VCaP (cell line): ENCODE measurements at regions not wholly inside any gene's neighbourhood (a gene's known extent, or its start where the extent isn't known, plus 50 kb on each side); places are given as distances from the start of the nearest gene placed in this dataset.
"Not testable (repeated sequence)": the region's sequence is repeated elsewhere in the genome, so short reads cannot be mapped to it uniquely, and the experiment has no call there.

Experiments
- H3K27ac ChIP-seq: fragments of 450-650 bp; 2 replicates; pipeline ENCODE4 v1.5.1; 2017
- TF ChIP-seq, protein P1 (sequence below): fragments of 450-650 bp; conservative IDR thresholded peaks from 2 replicates; pipeline ENCODE4 v1.5.1; 2017; ENCODE audit warnings: mild to moderate bottlenecking, moderate library complexity

DNA sequence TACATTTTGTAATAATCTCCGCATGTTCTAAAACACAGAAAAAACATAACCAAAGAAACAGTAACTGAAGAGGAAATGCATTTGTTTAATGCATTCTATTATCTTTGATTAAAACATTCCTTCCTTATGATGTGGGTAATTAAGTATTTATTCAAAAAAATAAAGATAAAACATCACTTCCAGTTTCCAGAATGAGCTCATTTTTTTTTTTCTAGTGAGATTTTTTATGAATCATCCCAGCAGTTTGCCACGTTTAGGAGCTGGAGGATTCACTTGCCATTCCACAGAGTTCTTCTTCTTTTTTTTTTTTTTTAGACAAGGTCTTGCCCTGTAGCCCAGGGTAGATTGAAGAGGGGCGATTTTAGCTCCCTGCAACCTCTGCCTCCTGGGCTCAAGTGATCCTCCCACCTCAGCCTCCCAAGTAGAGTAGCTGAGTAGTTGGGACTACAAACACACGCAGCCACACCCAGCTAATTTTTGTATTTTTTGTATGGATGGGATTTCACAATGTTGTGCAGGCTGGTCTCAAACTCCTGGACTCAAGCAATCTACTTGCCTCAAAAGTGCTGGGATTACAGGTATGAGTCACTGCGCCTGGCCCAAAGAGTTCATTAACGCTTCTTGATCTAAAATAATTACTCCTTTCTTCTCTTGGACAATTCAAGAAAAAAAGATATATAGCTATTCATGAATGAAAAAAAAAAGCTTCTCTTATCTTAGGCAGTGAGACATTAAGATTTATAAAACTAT is 177.3 kb downstream of the DKK1 start:
- TF ChIP-seq, protein P1, sequence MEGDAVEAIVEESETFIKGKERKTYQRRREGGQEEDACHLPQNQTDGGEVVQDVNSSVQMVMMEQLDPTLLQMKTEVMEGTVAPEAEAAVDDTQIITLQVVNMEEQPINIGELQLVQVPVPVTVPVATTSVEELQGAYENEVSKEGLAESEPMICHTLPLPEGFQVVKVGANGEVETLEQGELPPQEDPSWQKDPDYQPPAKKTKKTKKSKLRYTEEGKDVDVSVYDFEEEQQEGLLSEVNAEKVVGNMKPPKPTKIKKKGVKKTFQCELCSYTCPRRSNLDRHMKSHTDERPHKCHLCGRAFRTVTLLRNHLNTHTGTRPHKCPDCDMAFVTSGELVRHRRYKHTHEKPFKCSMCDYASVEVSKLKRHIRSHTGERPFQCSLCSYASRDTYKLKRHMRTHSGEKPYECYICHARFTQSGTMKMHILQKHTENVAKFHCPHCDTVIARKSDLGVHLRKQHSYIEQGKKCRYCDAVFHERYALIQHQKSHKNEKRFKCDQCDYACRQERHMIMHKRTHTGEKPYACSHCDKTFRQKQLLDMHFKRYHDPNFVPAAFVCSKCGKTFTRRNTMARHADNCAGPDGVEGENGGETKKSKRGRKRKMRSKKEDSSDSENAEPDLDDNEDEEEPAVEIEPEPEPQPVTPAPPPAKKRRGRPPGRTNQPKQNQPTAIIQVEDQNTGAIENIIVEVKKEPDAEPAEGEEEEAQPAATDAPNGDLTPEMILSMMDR = no peak
- H3K27ac ChIP-seq = no peak overlapping the region

DNA sequence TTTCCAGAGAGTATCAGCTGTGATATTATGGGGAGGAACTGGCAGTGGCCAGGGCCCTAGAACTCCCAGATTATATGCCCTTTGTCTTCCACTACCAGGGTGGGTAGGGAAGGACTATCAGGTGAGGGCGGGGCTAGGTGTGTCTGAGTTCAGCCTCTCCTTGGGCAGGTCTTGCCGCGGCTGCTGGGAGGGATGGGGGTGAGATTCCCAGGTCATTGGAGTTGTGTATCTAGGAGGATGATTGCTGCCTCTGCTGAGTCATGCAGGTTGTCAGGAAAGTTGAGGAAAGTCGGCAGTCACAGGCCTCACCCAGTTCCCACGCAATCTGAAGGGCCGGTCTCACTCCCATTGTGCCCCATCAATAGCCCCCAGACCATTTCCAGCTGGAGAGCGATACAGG is 185.2 kb downstream of the DKK1 start:
- no peak overlapping the region for H3K27ac ChIP-seq
- TF ChIP-seq, protein P1 = no peak

DNA sequence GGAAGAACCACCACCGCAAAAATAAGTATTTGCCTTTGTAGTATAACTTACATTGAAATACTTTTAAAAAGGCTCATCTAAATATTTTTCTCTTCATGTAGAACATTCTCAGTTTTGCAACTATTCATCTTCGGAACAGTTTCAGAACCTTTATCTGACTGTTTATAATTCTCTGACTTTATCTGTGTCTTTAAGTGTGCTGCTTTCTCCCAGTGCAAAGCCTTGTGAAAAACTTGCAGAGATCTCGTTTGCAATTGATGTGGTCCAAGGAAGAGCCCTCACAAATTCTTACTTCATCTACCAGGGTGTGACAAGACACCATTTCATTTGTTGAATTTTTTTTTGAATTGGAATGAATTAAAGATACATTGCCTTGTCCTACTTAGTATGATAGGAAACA is 186.4 kb downstream of the DKK1 start:
- TF ChIP-seq, protein P1 = no peak
- H3K27ac ChIP-seq = no peak overlapping the region

DNA sequence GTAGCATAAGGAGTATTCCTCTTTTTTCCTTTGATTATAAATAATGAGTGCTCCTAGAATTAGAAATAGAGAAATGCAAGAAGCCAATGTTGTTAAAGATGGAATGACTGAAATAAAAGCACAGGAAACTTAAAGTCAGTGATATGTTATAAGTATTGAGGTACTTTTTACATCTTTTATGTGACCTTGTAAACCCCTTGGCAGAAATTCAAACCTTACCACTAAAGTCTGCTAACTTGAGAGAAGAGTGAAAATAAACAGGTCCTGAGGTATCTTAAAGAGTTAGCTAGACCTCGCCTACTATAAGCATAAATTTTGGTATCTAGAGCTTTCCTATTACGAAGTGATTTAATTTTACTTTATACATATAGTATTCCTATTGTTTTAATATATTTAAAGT is 188.2 kb downstream of the DKK1 start:
- H3K27ac ChIP-seq = no peak overlapping the region
- TF ChIP-seq, protein P1 = no peak

DNA sequence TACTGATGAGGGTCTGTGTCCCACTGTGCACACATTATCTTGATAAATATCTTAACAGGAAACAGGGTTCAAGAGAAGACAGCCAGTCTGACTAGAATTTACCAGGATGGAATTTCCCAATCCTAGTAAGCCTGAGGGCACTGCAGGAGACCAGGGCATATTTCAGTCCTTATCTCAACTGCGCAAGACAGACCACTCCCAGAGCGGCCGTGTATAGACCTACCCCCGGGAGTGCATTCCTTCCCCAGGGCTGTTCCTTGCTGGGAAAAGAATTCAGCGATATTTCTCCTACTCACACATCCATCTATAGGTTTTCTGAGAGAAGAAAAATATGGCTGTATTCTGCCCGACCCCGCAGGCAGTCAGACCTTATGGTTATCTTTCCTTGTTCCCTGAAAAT is 191.3 kb downstream of the DKK1 start:
- not testable (repeated sequence) for H3K27ac ChIP-seq

DNA sequence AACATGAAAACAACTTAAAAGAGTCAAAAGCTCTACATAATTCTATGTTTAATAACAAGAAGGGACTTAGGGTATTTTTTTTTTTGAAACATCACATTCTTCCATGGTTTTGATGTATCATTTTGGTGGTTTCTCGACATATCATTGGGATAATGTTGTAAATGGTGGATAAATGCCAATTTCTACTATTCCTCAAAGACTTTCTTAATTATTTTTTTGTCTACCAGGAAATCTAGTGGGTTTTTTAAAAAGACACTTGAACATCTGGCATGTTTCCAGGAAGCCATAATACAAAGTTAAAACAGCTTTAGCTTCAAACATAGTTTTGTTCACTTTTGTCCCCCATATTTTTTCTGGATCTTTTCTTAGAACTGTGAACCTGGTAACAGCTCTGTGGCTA is 200.4 kb downstream of the DKK1 start:
- TF ChIP-seq, protein P1 = no peak
- H3K27ac ChIP-seq = no peak overlapping the region

DNA sequence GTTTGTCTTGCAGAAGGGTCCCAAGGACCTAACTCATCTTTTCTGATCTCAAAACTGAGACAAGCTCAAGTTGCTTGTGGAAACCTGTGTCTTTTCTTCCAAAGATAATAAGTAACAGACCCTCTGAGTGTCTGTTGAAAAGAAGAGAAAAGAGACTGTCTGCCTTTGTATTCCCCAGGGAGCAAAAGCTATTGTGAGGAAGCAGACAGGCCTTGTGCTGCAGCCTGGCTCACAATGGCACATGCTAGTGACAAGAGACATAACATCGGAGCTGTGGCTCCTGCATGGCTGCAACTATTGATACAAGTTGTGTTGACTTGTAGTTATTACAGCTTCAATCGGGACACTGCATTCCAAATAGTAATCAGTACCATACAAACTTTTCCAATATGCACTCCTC is 202.9 kb downstream of the DKK1 start:
- no peak overlapping the region for H3K27ac ChIP-seq
- TF ChIP-seq, protein P1 = no peak

DNA sequence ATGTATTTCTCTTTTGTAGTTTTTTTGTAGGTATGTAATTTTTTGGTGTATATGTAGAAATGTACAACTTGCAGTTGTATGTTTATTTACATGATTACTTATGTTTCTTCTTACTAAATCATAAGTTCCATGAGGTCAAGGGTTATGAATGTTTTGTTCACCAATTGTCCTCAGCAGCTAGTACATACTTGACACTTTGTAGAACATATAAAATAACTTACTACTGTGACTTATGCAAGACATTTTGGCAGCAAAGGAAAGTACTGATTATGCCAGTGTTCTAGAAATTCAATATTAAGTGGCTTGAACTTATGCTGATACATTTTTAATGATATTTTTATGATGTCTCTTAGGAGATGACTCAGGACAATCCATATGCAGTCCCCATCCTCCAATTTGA is 209.6 kb downstream of the DKK1 start:
- no peak overlapping the region for H3K27ac ChIP-seq
- TF ChIP-seq, protein P1 = no peak
